Lower leg skin (tissue), 4 donors: ENCODE measurements at regions not wholly inside any gene's neighbourhood (a gene's known extent, or its start where the extent isn't known, plus 50 kb on each side); places are given as distances from the start of the nearest gene placed in this dataset.

Experiments used
- DNase-seq, 2 donors: peaks; one replicate each; pipeline ENCODE4 v3.0.0-alpha.2; 2019; ENCODE audit warnings: low spot score in 2 of 2
- H3K4me3 ChIP-seq: fragments of 200-600 bp; sonication (generic); 2 replicates; pipeline ENCODE4 v1.5.1; 2017; ENCODE audit warnings: mild to moderate bottlenecking, low read depth; ENCODE audit not compliant: poor library complexity, severe bottlenecking
- CTCF ChIP-seq, 3 donors: fragments of 450-650 bp; IDR thresholded peaks; one replicate each; pipeline ENCODE4 v1.5.1; 2016; ENCODE audit warnings: antibody characterized with exemption in 3 of 3, mild to moderate bottlenecking in 3 of 3, moderate library complexity in 2 of 3
- POLR2A ChIP-seq, 2 donors: fragments of 450-650 bp; IDR thresholded peaks; one replicate each; pipeline ENCODE4 v1.6.1; 2016 to 2017; ENCODE audit warnings: antibody characterized with exemption in 2 of 2, mild to moderate bottlenecking in 1 of 2, moderate library complexity in 1 of 2
- WGBS, 2 donors: methylation state at CpG; one replicate each; pipeline ENCODE4 v1.1.5; 2018; 5-methylcytosine and 5-hydroxymethylcytosine counted together
- intact Hi-C: fragments of 100-400 bp; cut with DNase I; formaldehyde crosslinking; loops from one replicate; pipeline ENCODE4 v1.15.0; 2023; ENCODE audit warnings: low total_unique reads

GRCh38 chr7:118969370-118969769 lies 744.9 kb downstream of the ANKRD7 start:
- no peak overlapping the region for H3K4me3 ChIP-seq
- 70 to 79% methylated on average over 1 of the region's 1 CpG for WGBS, 2 donors

GRCh38 chr7:118971706-118972105 lies 747.2 kb downstream of the ANKRD7 start:
- intact Hi-C loops, result no loop called here
- no peak for DNase-seq
- WGBS, 2 donors, result 69 to 76% methylated on average over 1 of the region's 1 CpG
- no peak for TF ChIP-seq CTCF (IDR thresholded peaks at IDR 0.05)
- no peak for TF ChIP-seq POLR2A (IDR thresholded peaks at IDR 0.05)
- H3K4me3 ChIP-seq, result no peak overlapping the region

More at GRCh38 chr7:118969370-118969769, 744.9 kb downstream of the ANKRD7 start:
- DNase-seq, result no peak
- intact Hi-C loops, result no loop called here
- TF ChIP-seq CTCF (IDR thresholded peaks at IDR 0.05) (no peak), POLR2A (IDR thresholded peaks at IDR 0.05) (no peak)

GRCh38 chr7:118974836-118975235 lies 750.3 kb downstream of the ANKRD7 start:
- H3K4me3 ChIP-seq, result no peak overlapping the region
- no peak for TF ChIP-seq CTCF (IDR thresholded peaks at IDR 0.05)
- TF ChIP-seq POLR2A (IDR thresholded peaks at IDR 0.05), result no peak
- no peak for DNase-seq
- 67 to 70% methylated on average over 1 of the region's 1 CpG for WGBS, 2 donors
- intact Hi-C loops, result no loop called here

GRCh38 chr7:118995350-118995749 lies 770.8 kb downstream of the ANKRD7 start:
- DNase-seq, result no peak
- no peak overlapping the region for H3K4me3 ChIP-seq
- no peak for TF ChIP-seq POLR2A (IDR thresholded peaks at IDR 0.05)
- TF ChIP-seq CTCF (IDR thresholded peaks at IDR 0.05), result no peak
- 60 to 71% methylated on average over 1 of the region's 1 CpG for WGBS, 2 donors
- intact Hi-C loops, result no loop called here

- H3K4me3 ChIP-seq, result no peak overlapping the region
- intact Hi-C loops, result no loop called here
- no peak for TF ChIP-seq CTCF (IDR thresholded peaks at IDR 0.05)
- TF ChIP-seq POLR2A (IDR thresholded peaks at IDR 0.05), result no peak
- DNase-seq, result no peak
Observed at GRCh38 chr7:119007236-119007635, 782.7 kb downstream of the ANKRD7 start.

- 76 to 92% methylated on average over 1 of the region's 1 CpG for WGBS, 2 donors
- TF ChIP-seq POLR2A (IDR thresholded peaks at IDR 0.05), result no peak
- TF ChIP-seq CTCF (IDR thresholded peaks at IDR 0.05), result no peak
Observed at GRCh38 chr7:119010635-119011034, 786.1 kb downstream of the ANKRD7 start.

More at GRCh38 chr7:119010635-119011034, 786.1 kb downstream of the ANKRD7 start:
- no peak overlapping the region for H3K4me3 ChIP-seq
- DNase-seq, result no peak
- intact Hi-C loops, result no loop called here
